NT2/D1 (cell line): ENCODE measurements at regions not wholly inside any gene's neighbourhood (a gene's known extent, or its start where the extent isn't known, plus 50 kb on each side); places are given as distances from the start of the nearest gene placed in this dataset.

Experiments
- YY1 ChIP-seq: IDR thresholded peaks from 2 replicates; pipeline ENCODE4 v1.6.1; 2011; ENCODE audit not compliant: insufficient read length, insufficient read depth
- ZNF274 ChIP-seq: IDR thresholded peaks from 2 replicates; pipeline ENCODE4 v1.6.1; 2011; ENCODE audit warnings: mild to moderate bottlenecking, low read depth, low read length

- TF ChIP-seq YY1 (no peak), ZNF274 (no peak)
These were observed 291.8 kb downstream of the ETNK1 start for GRCh38 chr12:22916815-22917214.
